ENCODE measurements at regions not wholly inside any gene's neighbourhood (a gene's known extent, or its start where the extent isn't known, plus 50 kb on each side); places are given as distances from the start of the nearest gene placed in this dataset.

- no peak overlapping the region for H3K4me3 ChIP-seq (ENCODE audit: low read length)
- no peak overlapping the region for H3K27ac ChIP-seq (ENCODE audit: low read length)
- H3K79me2 ChIP-seq (ENCODE audit: low read length), result no peaks in the 10 kb centered on the region
- no peak for TF ChIP-seq CTCF (IDR thresholded peaks at IDR 0.05; ENCODE audit: low read depth, low read length)
- H3K27me3 ChIP-seq (ENCODE audit: low read depth, low read length), result no peaks in the 10 kb centered on the region
- H3K9me3 ChIP-seq (ENCODE audit: insufficient read depth, low read length), result no peaks in the 10 kb centered on the region
- no peak overlapping the region for H2AFZ ChIP-seq (ENCODE audit: low read depth, low read length)
- H3K9ac ChIP-seq (ENCODE audit: low read length), result no peak overlapping the region
- H4K20me1 ChIP-seq (ENCODE audit: insufficient read depth, low read length), result no peaks in the 10 kb centered on the region
- H3K4me1 ChIP-seq (ENCODE audit: low read length), result no peaks in the 10 kb centered on the region
- no peaks in the 10 kb centered on the region for H3K36me3 ChIP-seq (replicated peaks; ENCODE audit: low read depth, low read length)
- no peak overlapping the region for H3K4me2 ChIP-seq (ENCODE audit: low read length)
These were observed 694.7 kb downstream of the SLC16A7 start for GRCh38 chr12:60290532-60290931.

- Histone ChIP-seq H3K9ac (ENCODE audit: low read length) (no peak overlapping the region), H3K9me3 (ENCODE audit: insufficient read depth, low read length) (no peaks in the 10 kb centered on the region), H3K79me2 (ENCODE audit: low read length) (no peaks in the 10 kb centered on the region), H4K20me1 (ENCODE audit: insufficient read depth, low read length) (no peaks in the 10 kb centered on the region), H3K4me1 (ENCODE audit: low read length) (no peaks in the 10 kb centered on the region), H3K4me2 (ENCODE audit: low read length) (no peak overlapping the region), H3K27ac (ENCODE audit: low read length) (no peak overlapping the region), H2AFZ (ENCODE audit: low read depth, low read length) (no peak overlapping the region), H3K36me3 (replicated peaks; ENCODE audit: low read depth, low read length) (no peaks in the 10 kb centered on the region), H3K27me3 (ENCODE audit: low read depth, low read length) (no peaks in the 10 kb centered on the region), H3K4me3 (ENCODE audit: low read length) (no peak overlapping the region)
- TF ChIP-seq EZH2phosphoT487 (IDR thresholded peaks at IDR 0.05; ENCODE audit: low read depth) (no peak), CTCF (IDR thresholded peaks at IDR 0.05; ENCODE audit: low read depth, low read length) (no peak)
These were observed 712.6 kb downstream of the SLC16A7 start for GRCh38 chr12:60308366-60308991.

- Histone ChIP-seq H3K27me3 (ENCODE audit: low read depth, low read length) (no peaks in the 10 kb centered on the region), H3K9me3 (ENCODE audit: insufficient read depth, low read length) (no peaks in the 10 kb centered on the region), H3K9ac (ENCODE audit: low read length) (no peak overlapping the region), H3K4me2 (ENCODE audit: low read length) (no peak overlapping the region), H2AFZ (ENCODE audit: low read depth, low read length) (no peak overlapping the region), H3K27ac (ENCODE audit: low read length) (no peak overlapping the region), H3K4me3 (ENCODE audit: low read length) (no peak overlapping the region), H3K36me3 (replicated peaks; ENCODE audit: low read depth, low read length) (no peaks in the 10 kb centered on the region), H3K79me2 (ENCODE audit: low read length) (no peaks in the 10 kb centered on the region), H4K20me1 (ENCODE audit: insufficient read depth, low read length) (no peaks in the 10 kb centered on the region), H3K4me1 (ENCODE audit: low read length) (no peaks in the 10 kb centered on the region)
- TF ChIP-seq EZH2phosphoT487 (IDR thresholded peaks at IDR 0.05; ENCODE audit: low read depth), result no peak
- TF ChIP-seq CTCF (IDR thresholded peaks at IDR 0.05; ENCODE audit: low read depth, low read length), result no peak
These were observed 716.1 kb downstream of the SLC16A7 start for GRCh38 chr12:60311940-60312339.

GRCh38 chr12:60317361-60317760, 721.5 kb downstream of the SLC16A7 start:
- Histone ChIP-seq H4K20me1 (ENCODE audit: insufficient read depth, low read length) (no peaks in the 10 kb centered on the region), H3K27me3 (ENCODE audit: low read depth, low read length) (no peaks in the 10 kb centered on the region), H3K9ac (ENCODE audit: low read length) (no peak overlapping the region), H3K79me2 (ENCODE audit: low read length) (no peaks in the 10 kb centered on the region), H3K9me3 (ENCODE audit: insufficient read depth, low read length) (no peaks in the 10 kb centered on the region), H3K27ac (ENCODE audit: low read length) (no peak overlapping the region), H3K4me2 (ENCODE audit: low read length) (no peak overlapping the region), H3K4me1 (ENCODE audit: low read length) (peaks cover 16% of the 10 kb centered on the region), H3K4me3 (ENCODE audit: low read length) (no peak overlapping the region), H2AFZ (ENCODE audit: low read depth, low read length) (no peak overlapping the region), H3K36me3 (replicated peaks; ENCODE audit: low read depth, low read length) (no peaks in the 10 kb centered on the region)
- no peak for TF ChIP-seq EZH2phosphoT487 (IDR thresholded peaks at IDR 0.05; ENCODE audit: low read depth)

Measured in OCI-LY3 (cell line).